Large intestine (tissue), 3 donors: ENCODE measurements at regions not wholly inside any gene's neighbourhood (a gene's known extent, or its start where the extent isn't known, plus 50 kb on each side); places are given as distances from the start of the nearest gene placed in this dataset.

ENCODE experiments used
- DNase-seq, 2 donors: peaks; one replicate each; pipeline versions ENCODE4 v3.0.0 to v3.0.0-alpha.2; 2013
- H3K27ac ChIP-seq: one replicate; pipeline ENCODE4 v1.5.1; 2013; ENCODE audit warnings: low read length
- H3K27me3 ChIP-seq: 2 replicates; pipeline ENCODE4 v1.6.1; 2013; ENCODE audit warnings: low read length; ENCODE audit not compliant: control insufficient read depth, insufficient read depth
- H3K36me3 ChIP-seq: 2 replicates; pipeline ENCODE4 v1.6.1; 2013; ENCODE audit warnings: low read length; ENCODE audit not compliant: control insufficient read depth, insufficient read depth
- H3K4me1 ChIP-seq: one replicate; pipeline ENCODE4 v1.6.1; 2013; ENCODE audit warnings: low read length; ENCODE audit not compliant: control insufficient read depth, insufficient read depth
- H3K4me3 ChIP-seq: one replicate; pipeline ENCODE4 v1.5.1; 2013; ENCODE audit warnings: low read length
- H3K9me3 ChIP-seq: one replicate; pipeline ENCODE4 v1.6.1; 2013; ENCODE audit warnings: mild to moderate bottlenecking, low read depth, low read length, moderate library complexity; ENCODE audit not compliant: control insufficient read depth
- WGBS: methylation state at CpG from one replicate; pipeline ENCODE4 v1.1.5; 2013; ENCODE audit warnings: low lambda C conversion rate; ENCODE audit not compliant: insufficient coverage; 5-methylcytosine and 5-hydroxymethylcytosine counted together

DNA sequence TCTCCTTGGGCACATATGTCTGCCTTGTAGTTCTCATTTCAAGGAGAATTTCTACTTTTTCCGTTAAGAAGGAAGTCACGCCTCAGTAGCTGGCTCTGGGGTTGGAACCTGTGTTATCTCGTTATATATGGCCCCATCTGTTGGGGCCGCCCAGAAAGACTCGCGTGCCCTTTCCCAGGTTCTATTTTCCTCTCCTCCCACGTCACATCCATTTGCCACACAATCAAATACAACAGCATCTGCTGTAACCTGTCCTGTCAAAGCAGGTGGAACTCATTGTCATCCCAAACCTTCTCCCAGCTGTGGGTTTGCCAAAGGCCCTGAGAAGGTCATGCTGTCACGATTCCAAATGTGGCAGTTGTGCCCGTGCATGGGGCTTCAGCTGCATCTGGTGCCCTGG, 213.1 kb upstream of the ZBED5 start:
- no peaks in the 10 kb centered on the region for H3K9me3 ChIP-seq
- H3K27me3 ChIP-seq = peaks cover 5% of the 10 kb centered on the region
- WGBS = no CpG with 5 or more reads among the region's 9 CpGs

DNA sequence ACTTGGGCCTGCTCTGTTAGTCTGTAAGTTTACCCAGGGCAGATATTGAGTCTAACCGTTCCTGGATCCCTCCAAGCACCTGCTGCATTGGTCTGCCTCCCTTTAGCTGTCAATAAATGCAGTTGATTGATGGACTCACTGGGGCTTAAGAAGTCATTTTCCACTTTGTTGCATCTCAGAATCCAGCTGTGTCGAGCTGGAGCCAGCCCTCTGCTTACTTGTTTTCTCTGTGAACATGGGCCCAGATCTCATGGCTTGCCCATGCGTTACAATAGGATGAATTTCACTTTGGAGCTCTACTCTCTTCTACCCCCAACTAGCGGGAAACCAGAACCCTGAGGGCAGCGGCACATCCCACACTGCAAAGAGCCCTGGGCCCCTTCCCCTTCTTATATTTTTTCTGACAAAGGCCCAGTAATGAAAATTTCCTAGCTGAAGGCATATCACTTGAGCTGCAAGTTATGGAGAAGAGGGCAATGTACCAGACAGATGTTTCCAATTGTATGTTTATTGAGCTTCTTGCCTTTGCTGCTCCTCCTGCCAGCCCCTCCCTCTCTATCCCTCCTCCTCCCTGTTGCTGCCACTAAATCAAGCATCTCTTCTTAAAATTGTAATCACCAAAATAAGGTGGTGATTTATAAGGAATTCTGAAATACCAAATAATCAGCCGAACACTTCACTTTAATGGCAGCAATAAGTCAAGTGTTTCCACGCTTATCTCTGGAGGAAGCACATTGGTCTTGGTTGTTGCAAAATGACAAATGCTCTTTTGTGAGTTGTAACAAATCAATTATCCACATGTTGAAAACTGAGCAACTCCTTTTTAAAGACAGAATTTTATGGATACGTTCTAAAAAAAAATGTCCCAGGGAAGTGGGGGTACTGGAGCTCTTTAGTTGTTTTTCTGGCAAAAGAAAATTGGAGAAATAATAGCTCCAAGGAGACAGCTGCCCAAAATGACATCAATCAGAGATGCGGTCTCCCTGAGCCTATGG, 212.3 kb upstream of the ZBED5 start:
- H3K36me3 ChIP-seq = no peaks in the 10 kb centered on the region
- peaks cover 5% of the 10 kb centered on the region for H3K27me3 ChIP-seq
- H3K27ac ChIP-seq = no peak overlapping the region
- no peak for DNase-seq
- H3K9me3 ChIP-seq = no peaks in the 10 kb centered on the region
- WGBS = 80% methylated on average over 2 of the region's 9 CpGs
- no peaks in the 10 kb centered on the region for H3K4me1 ChIP-seq
- H3K4me3 ChIP-seq = no peak overlapping the region

More for the DNA sequence above, 213.1 kb upstream of the ZBED5 start:
- H3K4me1 ChIP-seq = no peaks in the 10 kb centered on the region
- no peak for DNase-seq
- H3K36me3 ChIP-seq = no peaks in the 10 kb centered on the region
- no peak overlapping the region for H3K27ac ChIP-seq
- no peak overlapping the region for H3K4me3 ChIP-seq

DNA sequence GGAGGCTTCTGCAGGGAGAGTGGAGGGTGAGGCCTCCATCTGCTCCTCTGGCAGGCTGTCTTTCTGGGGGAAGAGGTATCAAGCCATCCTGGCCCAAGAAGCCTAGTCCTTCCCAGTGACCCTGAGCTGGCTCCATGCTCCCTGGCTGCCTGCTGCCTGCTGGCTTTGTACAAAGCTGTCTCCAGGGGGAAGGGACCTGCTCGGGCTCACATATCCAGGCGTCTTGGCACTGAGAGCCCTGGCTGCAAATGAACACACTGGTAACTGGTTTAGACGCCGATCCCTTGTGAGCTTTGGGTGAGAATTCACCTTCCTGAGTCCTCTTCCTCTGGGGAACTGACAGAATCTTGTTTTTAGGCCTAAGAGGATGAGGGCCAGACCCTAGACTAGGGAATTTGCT, 210.3 kb upstream of the ZBED5 start:
- DNase-seq = no peak
- Histone ChIP-seq H3K27me3 (peaks cover 5% of the 10 kb centered on the region), H3K4me1 (no peaks in the 10 kb centered on the region), H3K27ac (no peak overlapping the region), H3K4me3 (no peak overlapping the region), H3K36me3 (no peaks in the 10 kb centered on the region), H3K9me3 (no peaks in the 10 kb centered on the region)
- no CpG with 5 or more reads among the region's 4 CpGs for WGBS

DNA sequence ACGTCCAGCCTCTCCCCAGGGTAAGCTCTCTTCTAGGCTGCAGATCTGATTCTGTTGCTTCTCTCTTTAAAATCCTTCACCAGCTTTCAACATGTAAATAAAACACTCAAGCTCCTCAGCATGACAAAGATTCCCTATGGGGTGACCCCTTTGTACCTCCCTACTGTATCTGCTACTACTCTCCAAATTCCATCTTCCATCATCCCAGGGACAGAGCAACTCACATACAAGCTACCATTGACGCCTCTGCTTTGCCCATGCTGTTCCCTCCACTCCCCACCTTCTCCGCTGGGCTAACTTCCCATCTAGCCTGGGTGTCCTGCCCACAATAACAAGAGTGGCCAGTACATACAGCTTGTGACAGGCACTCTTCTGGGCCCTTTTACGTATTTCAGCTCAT, 207.5 kb upstream of the ZBED5 start:
- H3K36me3 ChIP-seq = no peaks in the 10 kb centered on the region
- H3K27ac ChIP-seq = no peak overlapping the region
- no peaks in the 10 kb centered on the region for H3K4me1 ChIP-seq
- H3K4me3 ChIP-seq = no peak overlapping the region
- H3K27me3 ChIP-seq = peaks cover 2% of the 10 kb centered on the region
- WGBS = 83% methylated on average over 1 of the region's 4 CpGs
- no peaks in the 10 kb centered on the region for H3K9me3 ChIP-seq
- DNase-seq = no peak

DNA sequence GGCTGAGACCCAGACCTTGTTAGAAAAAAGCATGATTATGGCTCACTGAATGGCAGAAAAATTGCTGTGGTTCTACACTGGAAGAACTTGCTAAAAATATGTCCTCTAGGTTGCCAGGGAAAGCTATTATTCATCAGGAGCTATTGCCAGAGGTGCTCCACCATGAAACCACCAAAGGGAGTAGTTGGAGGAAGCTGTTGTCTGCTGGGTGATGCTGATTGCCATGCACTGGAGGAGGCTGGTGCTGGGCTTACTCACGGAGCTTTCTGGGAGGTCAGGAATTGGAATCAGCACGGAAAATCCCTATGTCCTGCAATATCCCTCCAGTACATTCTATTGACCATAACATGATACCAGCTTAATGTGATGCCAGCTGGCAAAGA, 199.6 kb upstream of the ZBED5 start:
- no CpG with 5 or more reads among the region's 2 CpGs for WGBS
- no peaks in the 10 kb centered on the region for H3K4me1 ChIP-seq
- H3K9me3 ChIP-seq = peaks cover 2% of the 10 kb centered on the region
- no peak overlapping the region for H3K27ac ChIP-seq
- no peak for DNase-seq
- no peaks in the 10 kb centered on the region for H3K27me3 ChIP-seq
- no peak overlapping the region for H3K4me3 ChIP-seq
- no peaks in the 10 kb centered on the region for H3K36me3 ChIP-seq

DNA sequence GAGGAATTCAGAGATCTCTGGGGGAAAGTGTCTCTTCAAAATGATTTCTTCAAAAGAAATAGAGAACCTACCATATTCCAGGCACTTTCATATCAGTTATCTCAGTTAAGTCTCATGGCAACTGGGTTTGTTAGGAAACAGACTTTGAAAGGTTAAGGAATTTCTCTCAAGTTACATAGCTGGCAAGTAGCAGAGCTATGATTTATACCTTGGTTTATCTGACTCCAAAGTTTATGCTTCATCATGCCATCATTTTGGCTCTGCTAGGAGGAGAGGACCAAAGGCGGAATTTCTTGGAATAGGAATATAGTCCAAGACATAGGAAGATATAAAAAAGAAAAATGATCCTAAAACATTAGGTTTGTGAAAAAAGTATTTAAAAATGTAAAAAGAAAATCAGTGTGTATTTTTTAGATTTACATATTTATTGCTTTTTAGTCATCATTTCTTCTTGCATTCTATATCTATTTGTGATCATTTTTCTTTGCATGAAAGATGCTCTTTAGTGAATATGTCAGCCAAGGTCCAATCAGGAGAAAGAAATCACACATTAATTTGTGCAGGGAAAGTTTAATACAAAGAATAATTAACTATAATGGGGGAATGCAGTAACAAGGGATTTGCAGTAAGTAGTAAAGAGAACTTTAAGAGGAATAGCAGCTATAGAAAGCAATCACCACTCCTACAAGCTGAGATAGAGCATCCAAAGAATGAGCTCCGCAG, 199.1 kb upstream of the ZBED5 start:
- H3K36me3 ChIP-seq = no peaks in the 10 kb centered on the region
- H3K9me3 ChIP-seq = peaks cover 2% of the 10 kb centered on the region
- no peaks in the 10 kb centered on the region for H3K27me3 ChIP-seq
- DNase-seq = no peak
- H3K4me3 ChIP-seq = no peak overlapping the region
- WGBS = 100% methylated on average over 1 of the region's 2 CpGs
- H3K27ac ChIP-seq = no peak overlapping the region
- H3K4me1 ChIP-seq = no peaks in the 10 kb centered on the region

DNA sequence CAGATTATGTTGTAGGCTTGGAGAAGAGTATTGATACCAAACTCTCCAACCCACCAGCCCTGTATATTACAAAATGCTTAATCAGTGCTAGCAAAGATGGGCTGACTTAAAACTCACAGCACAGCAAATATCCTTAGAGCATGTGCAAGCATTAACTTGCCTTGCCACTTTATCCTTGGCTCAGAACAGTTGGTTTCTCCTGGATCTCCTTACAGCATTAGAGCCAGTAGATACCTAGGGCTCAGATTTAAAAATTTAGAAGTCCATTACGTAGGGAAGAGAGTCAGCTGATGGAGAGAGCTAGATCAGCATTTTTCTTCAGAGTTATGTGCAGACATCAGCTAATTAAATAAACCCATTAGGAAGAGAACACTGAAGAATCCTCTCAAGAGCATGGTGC, 198.5 kb upstream of the ZBED5 start:
- no peaks in the 10 kb centered on the region for H3K36me3 ChIP-seq
- no peak overlapping the region for H3K4me3 ChIP-seq
- WGBS = no CpG with 5 or more reads among the region's 1 CpG
- H3K27me3 ChIP-seq = no peaks in the 10 kb centered on the region
- no peak overlapping the region for H3K27ac ChIP-seq
- peaks cover 2% of the 10 kb centered on the region for H3K9me3 ChIP-seq
- no peak for DNase-seq
- no peaks in the 10 kb centered on the region for H3K4me1 ChIP-seq

DNA sequence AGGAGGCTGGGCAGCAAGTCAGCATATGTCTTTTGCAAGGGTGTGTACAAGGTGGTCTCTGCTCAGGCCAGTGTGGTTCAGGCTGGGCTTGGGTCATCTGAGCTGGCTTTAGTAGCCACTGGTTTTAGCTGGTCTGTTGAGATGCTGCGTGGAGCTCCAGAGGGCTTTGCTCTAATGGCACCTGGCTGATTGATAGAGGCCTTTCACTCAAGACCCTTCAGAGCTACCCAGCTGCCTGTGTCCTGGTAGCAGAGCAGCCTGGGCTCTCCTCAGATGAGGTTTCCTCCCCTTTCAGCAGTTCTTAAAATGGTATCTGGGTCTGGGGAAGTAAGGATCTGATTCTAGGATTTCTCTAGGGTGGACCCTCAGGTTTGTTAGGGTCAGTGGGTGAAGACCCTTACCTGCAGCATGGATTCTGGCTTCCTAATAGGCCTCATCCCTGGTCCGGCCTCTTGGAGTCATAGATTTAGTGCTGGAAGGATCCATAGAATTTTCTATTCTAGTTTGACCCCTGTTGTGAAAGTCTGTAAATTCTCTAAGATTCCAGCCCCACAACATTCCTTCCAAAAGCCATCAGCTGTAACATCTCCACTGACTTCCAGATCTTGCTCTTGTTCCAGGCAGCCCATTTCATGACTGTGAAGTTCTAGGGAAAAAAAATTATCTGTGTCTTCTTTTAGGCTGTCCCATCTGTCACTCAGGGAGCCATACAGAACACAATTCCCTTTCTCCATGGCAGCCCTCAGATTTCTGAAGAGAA, 190.2 kb upstream of the ZBED5 start:
- Histone ChIP-seq H3K9me3 (no peaks in the 10 kb centered on the region), H3K27ac (no peak overlapping the region), H3K27me3 (no peaks in the 10 kb centered on the region), H3K36me3 (no peaks in the 10 kb centered on the region), H3K4me3 (no peak overlapping the region), H3K4me1 (no peaks in the 10 kb centered on the region)
- no CpG with 5 or more reads among the region's 2 CpGs for WGBS
- DNase-seq = no peak

DNA sequence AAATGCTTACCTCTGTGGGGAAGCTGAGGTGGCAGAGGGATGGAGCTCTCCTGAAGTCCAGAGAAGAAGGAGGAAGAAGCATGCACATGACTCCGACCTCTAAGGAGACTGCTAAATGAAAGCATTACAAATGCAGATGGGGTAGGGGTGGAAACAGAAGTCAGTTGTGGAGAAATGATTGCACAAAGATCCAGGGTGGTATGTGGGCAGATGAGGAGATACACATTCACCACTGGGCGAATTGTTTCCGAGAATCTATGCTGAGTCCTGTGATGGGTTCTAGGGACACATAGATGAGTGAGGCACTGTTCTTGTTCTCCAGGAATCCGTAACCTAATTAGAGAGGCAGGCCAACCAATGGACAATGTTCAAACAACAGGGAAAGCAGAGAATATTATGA, 188.9 kb upstream of the ZBED5 start:
- no peaks in the 10 kb centered on the region for H3K9me3 ChIP-seq
- H3K27me3 ChIP-seq = no peaks in the 10 kb centered on the region
- 100% methylated on average over 1 of the region's 4 CpGs for WGBS
- H3K27ac ChIP-seq = no peak overlapping the region
- no peaks in the 10 kb centered on the region for H3K4me1 ChIP-seq
- H3K4me3 ChIP-seq = no peak overlapping the region
- no peaks in the 10 kb centered on the region for H3K36me3 ChIP-seq
- DNase-seq = no peak
